NCI-H1105 (cell line): ENCODE measurements at regions not wholly inside any gene's neighbourhood (a gene's known extent, or its start where the extent isn't known, plus 50 kb on each side); places are given as distances from the start of the nearest gene placed in this dataset.

Experiments
- DNase-seq: peaks from one replicate; lab custom pipeline; 2025; lab: John Stamatoyannopoulos, UW

DNA sequence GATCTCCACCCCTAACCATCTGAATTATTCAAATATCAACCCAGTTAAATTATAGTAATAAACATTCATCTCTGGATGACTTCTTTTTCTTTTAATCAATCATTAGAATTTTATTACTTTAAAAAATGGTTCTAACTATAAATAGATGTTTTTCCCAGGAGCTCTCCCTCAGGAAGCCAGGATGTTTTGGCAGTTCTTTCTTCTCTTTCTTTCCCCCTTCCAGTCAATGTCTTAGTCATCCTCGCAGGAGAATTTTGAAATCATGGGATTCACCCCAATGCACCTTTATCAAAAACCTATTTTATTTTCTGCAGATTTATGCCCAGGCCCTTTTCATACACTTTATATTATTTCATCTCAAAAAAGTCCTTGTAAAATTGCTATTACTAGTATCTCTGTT lies 711.6 kb downstream of the CDH11 start:
- no peak for DNase-seq

DNA sequence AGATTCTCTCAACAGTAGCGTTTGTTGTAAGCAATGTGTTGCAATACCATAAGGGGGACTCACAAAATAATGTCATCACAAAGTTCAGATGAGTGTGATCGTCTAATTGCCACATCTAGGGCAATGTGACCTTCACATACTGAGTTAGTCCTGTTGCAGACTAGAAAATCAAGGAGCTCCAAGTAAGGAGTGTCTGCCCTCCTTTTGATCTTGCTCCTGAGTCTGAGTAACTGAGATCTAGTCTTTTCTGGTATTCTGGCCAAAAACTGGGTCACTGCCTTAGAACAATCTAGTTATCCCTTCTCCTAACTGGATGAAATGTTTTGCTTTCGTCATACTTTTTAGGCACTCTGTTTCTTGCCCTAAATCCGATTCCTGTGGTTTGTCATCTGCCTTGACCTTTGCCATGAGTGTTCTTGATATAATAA lies 712.1 kb downstream of the CDH11 start:
- no peak for DNase-seq

DNA sequence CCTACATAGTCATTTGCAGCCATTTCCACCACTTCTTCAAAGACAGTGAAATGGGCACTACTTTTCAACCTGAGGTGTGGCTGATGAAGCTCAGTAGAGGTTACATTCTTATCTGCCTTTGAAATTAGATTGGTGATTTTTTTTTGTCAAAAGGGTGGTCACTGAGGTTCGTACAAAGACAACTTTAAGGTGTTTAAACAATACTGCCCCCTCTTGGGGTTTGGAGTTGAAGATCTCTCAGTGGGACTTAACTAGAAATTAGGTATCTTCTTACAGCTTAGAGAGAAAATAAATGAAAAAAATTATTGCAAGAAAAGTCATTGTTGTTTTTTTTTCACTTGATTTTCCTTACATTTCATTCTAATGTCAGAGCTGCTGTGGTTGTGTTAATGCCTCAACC lies 713.2 kb downstream of the CDH11 start:
- DNase-seq = no peak

DNA sequence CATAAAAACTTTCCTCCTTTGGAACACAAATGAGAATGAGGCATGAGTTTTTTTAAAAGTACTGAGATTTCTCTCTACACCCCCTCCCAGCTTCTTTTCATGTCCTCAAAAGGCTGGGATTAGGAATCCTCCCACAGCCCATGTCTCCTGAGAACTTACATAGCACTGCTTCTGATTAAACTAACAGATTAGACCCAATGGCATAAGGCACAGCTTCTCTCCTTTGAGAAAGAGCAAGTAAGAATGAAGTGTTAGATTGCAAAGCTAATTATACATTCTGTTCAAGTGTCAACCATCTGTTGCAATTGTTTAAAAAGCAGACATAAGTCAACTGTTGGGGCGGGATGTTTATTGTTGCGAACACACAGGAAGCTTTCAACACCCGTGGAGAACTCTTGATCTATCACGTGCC lies 715.1 kb downstream of the CDH11 start:
- DNase-seq = no peak

DNA sequence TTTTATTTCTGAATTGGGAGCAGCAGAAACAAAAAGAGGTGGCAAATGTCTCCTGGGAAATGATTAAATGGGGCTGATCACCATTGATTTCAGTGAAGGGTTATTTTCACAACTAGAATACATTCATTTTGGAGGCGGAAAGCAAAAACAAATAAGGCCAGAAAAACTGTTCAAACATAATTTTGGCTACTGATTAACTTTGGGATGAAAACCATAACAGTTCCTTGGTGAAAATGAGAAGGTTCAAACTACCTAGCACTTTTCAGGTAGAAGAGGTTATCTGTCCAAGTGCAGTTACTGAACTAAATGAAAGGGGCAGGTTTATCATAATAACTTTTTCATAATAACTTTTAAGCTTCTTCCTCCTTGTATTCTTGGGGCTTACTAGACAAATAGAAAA lies 718.5 kb downstream of the CDH11 start:
- DNase-seq = no peak

DNA sequence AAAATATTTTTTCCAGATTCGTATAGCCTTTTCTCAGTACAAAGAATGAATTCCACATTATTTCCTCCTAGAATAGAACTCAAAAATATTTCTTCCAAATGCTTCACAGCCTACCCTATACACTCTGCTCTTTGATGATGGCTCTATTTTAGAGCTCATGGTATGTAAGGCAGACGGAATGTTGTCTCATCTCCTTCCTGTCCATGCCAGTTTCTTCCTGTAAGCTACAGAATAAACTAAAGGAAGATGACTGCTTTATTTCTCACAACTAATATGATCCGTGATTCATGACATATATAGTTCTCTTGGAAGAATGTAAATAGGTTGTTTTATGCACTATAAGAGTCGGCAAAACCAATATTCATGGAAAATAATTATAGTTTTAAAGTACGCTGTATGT lies 723.1 kb downstream of the CDH11 start:
- DNase-seq = no peak

DNA sequence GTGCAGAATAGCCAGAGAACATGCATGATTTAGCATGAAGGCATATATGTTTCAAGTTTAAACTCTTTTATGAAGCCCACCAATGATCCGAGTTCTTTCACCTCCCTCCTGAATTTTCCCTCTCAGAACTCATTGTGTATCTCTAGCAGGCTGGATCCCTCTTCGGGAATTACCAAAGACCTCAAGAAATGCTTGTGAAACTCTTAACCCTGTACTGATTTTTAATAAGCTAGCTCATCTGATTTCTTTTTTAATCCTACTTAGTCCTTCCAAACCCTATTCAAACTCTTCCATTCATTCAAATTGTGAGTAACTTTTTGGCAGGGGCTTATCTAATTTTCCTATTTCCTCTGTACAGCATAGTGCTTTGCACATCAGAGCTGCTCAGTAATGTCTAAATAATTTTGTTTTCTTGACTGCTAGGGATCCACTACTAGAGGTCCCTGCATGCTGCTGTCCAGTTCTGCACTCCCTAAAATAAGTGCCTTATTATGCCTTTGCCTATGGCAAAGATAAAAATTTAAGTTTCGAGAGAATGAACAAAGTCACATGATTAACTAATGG lies 723.8 kb downstream of the CDH11 start:
- DNase-seq = no peak

DNA sequence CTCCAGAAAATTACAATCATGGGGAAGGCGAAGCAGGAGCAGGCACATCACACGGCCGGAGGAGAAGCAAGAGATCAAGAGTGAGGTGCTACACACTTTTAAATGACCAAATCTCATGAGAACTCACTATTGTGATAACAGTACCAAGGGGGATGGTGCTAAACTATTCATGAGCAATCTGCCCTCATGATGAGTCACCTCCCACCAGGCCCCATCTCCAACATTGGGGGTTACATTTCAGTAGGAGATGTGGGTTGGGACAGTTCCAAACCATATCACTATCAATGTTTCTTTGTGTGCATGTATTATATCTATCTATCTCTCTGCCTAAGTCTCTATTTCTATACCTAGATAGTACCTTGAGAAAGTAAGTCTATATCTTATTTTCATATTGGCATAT lies 724.8 kb downstream of the CDH11 start:
- DNase-seq = no peak

DNA sequence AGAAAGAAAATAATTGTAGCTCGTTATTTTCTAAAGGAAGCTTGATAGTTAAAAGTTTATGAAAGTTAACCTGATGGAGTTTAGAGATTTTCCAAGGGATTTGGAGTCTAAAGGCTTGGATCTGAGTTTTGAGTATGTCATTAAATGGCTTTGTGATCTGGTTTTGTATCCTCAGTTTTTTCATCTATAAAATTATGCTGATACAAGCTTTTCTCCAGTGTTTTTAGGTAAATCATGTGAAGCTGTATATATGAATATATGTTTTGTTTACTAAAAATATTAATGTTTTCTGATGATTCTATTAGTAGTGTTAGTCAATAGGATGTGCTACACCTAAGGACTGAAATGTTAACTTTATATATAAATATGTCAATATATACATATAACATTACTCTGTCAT lies 727.8 kb downstream of the CDH11 start:
- DNase-seq = no peak

DNA sequence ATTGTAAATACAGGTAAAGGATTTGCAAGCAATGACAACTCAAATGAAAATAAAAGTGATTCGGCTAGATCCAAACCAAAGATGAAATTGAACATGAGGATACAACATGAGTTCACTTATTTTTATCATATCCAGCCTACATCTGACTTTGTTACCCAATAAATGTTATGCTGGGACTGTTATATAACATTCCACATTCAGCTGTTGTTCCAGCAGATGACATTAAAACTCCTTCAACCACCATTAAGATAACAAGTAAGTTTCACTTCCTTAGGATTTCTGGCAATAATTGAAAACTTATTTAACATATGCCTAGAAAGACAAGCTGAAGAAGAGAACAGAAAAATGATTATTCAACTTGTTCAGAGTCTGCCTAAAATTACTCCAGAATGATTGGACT lies 729.4 kb downstream of the CDH11 start:
- no peak for DNase-seq

DNA sequence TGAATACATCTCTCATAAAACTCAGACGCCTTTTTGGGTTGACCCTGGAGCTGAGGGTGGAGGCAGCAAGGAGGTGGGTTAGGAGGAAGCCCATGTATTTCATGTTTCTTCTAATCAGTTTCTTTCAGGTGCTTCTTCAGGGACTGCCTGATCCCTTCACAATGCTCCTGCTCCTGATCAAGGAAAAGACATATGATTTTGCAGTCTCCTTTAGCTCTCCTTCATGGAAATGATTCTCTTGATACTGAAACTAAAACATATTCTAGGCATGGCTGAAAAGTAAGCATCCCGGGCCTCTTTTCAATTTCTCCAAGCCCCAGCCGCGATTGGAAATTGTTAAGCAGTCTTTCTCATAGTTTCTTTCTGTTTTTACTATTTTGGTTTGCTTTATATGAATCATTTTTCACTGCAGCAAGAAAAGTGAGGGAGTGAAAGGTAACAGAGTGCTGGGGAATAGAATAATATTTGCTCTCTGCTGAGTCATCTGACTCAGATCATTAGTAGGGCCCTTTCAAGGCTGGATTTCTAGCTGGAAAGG lies 730.7 kb downstream of the CDH11 start:
- DNase-seq = no peak

DNA sequence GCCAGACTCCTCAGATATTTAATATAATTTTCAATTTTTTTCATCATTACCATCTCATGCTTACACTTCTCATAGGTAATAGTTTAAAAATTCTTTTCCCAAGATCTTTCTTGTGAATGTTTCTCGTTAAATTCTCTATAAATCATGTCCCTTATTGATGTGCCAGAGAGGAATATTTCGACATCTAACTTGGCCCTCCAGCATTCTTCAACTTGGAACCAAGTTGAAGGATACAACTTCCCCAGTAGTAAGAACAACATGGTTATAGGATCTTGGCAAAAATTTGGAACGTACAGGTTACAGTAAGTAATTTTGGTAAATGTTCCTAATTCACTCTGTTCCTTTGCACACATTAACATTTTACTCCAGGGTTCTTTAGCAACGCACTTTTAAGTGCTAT lies 731.8 kb downstream of the CDH11 start:
- DNase-seq = no peak

DNA sequence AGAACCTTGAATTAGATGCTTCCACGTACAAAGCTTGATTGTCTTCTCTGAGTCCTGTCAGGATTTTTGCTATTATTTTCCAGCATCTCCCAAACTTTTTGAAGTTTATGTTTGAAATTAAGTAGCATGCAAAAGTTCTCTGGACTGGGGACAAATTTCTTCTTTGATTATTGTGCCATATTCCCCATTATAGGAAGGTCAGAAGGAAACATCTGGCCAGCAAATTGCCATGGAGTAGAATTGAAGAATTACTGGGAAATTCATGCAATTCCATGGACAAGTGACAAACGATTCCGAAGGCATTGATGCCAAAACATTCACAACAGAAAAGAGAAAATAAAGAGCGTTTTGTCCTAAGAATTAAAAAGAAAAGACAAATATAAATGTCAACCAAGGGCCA lies 737.2 kb downstream of the CDH11 start:
- DNase-seq = no peak

DNA sequence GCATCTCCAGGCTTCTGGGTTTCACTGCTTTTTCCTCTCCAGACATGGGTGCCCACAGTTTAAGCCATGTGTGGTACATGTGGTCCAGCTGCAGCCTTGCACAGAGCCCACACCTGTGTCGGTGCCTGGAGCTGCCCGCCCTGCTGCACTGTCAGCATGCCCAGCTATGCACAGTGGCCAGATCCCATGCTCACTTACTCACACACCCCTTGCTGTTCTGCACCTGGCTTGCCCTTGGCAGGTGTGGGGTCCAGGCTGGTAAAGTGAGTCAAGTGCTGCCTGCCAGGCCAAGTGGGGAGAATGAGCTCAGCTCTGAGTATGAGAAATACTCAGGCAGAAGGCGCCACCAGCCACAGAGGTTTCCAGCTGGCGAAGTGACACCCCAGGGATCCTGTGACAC lies 739.9 kb downstream of the CDH11 start:
- no peak for DNase-seq

DNA sequence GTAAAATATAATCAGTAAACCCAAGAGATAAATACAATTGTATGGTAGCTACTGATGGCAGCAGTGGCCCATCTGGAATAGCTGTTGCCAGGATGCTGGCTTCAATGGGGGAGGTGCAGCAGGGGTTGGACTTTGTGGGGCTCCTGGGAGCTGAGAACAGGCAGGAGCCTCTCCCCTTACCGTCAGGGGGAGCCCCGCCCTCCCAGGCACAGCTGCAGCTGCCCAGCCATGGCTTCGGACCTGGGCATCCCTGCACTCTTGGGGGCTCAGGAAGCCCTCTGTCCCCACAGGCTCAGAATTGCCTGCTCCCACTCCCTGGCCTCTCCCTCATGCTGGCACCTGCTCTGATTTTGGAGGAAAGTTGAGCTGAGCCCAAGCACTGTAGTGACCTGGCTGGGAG lies 741.1 kb downstream of the CDH11 start:
- no peak for DNase-seq

DNA sequence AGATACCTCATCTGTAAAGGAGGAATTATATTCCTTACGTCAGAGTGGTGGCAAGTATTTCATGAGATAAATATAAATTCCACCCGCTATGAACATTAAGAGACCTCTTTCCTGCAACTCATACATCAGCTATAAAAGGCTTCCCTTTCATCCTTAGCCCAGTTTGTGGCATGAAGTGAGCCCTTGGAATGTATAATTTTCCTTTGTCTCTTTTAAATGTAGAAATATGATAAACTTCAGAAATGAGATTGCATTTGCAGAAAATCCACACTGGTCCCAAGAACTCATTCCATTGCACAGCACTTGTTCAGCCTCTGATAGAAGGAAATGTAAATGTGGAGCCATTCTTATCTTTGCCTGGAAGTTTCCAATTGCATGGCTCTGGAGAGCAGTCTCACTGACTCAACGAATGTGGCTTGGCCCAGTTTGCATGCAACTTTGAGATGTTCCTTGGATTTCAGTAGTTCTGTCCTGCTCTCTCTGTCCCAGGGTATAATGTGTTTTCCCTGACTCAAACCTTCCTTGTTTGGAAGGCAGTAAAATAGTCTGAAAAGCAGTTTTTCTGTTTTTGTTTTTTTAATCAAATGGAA lies 746.4 kb downstream of the CDH11 start:
- no peak for DNase-seq

DNA sequence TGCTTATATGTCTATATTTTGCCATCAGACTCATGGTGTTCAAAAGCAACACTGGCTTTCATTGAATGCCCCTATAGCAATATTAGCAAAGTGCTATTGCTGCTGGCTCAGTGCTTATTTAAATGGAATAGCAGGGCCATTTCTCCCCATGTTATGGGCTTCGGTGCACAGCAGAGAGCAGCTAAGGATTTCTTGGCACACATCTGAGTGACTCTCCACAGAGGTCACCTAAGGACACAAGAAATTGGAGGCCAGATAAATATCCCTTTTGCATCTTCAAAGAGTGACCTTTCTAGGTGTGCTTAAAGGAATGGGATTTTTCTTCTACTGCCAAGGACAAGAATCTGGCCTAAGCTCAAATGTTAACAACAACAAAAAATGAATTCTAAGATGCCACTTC lies 751.8 kb downstream of the CDH11 start:
- no peak for DNase-seq

DNA sequence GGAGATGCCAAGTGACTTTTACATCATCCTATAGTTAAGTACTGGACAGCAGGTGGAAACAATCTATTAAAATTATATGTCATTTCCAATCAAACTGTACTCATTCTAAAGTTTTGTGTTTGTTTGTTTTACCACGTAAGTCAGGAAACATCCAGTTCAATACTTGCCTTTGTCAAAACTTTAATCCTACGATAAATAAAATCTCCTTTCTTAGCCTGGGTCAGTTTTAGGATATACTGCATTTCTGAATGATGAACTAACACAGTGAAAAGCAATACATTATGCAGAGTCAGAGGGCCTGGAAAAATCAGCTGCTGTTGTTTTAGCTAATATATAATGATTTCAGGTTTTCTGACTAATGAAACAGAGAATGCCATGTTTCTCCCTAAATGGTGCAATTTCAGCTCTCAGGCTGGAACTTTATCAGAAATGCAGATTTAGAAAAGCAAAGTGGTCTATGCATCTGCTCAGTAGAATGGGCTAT lies 756.4 kb downstream of the CDH11 start:
- no peak for DNase-seq

DNA sequence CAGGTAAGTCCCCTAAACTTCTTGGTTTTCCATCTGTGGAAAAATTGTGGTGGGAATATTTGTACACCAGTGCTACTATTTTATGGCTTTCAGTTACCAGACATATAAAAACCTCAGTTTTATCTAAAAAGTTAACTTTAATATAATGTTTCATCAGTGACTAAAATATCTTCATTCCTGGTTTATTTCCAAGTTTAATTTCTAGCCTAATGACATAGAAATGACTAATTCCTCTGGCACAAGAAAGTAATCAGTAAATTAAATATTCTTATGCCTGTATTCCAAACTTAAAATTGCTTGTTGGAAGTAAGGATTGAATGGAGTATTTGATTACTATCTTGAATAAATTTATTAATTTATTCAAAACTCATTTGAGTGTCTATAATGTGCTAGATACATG lies 757.0 kb downstream of the CDH11 start:
- DNase-seq = no peak

DNA sequence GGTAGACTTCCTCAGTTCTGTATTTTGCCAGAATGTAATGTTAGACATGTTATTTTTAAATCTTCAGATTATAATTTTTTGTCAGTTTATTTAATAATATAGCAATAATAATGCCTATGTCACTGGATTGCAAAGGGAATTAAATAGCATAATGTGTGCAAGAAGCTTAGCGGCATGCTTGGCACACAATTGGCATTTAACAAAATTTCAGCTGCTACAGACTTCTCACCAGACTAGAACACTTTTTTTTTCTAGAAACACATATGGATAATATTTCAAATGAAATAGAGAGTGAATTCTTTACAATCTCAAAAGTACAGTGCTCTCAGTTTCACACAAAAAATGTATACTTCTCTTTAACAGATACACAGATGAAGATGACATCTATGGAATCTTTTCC lies 757.4 kb downstream of the CDH11 start:
- no peak for DNase-seq

DNA sequence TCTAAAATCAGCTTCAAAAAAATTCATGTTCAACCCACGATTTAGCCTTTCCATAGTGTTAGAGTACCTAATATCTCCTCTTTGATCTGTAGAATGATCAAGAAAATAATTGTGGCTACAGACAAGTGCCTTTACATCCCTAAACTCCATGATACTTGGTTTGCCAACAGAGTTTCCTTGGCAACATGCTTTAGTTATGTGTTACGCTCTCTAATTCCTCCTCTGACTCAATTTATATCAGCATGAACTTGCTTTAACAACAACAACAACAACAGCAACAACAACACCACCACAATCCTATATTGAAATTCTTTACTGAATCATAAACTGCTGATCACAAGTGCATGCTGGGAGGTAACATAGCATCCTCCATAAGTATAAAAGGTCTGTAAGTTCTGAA lies 757.8 kb downstream of the CDH11 start:
- DNase-seq = no peak

DNA sequence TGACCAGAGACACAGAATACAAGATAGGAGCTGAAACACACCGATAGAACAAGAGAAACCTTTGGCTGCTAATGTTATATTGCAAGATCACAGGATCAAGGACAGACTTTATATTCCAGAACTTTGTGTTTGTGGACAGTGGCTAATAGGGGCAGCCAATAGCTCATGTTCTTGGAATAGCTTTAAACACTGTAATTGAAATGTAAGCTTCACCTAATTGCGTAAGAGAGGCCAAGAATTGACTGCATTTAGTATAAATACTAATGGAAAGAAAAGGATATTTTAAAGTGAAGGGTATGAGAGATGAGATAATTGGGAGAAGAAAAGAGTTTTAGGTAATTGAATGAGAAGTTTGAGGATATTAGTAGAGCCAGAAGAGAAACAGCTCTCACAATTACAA lies 758.8 kb downstream of the CDH11 start:
- DNase-seq = no peak

DNA sequence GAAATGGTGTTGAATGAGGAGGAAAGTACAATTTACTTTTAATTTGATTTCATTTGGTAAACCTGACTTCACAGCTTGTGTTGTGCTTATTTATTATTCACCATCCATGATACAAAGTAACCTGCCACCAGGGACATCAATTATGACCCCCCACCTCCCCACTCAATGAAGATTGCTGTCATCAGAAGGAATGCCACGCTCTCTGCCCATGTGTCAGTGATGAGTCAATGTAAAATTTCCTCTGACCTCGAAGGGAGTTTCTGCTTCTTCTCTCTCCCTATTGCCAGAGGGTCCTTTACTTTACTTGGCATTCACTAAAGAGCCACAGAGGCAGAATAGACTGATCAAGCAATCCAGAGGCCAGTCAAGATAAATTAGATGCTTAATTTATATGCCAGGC lies 759.7 kb downstream of the CDH11 start:
- DNase-seq = no peak

DNA sequence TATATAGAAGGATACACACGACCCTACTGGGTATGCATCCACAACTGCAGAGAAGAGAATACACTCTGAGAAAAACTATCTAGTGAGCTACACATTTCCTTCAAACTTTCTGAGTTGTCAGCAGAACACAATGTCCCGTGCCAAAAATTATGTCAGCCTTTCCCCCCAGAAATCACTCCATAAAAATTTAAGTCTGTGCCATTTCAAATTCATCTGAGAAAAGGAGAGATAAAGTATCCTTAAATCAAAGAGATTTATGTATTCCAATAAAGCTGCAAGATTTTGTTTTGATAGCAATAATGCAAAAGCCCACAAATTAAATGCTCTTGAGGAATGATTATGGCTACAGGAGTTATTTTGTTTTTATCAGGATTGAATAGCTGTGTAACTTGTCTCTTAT lies 760.1 kb downstream of the CDH11 start:
- no peak for DNase-seq
